HG02885 (cell line): ENCODE measurements at regions not wholly inside any gene's neighbourhood (a gene's known extent, or its start where the extent isn't known, plus 50 kb on each side); places are given as distances from the start of the nearest gene placed in this dataset.
A peak's percentile ranks its signal among the peaks of the same experiment; 100 is the strongest.

ENCODE experiments used
- ATAC-seq: cut with Tn5 transposase; IDR thresholded peaks from one replicate; pipeline ENCODE4 v1.9.1; 2021; ENCODE audit warnings: mild to moderate bottlenecking; ENCODE audit not compliant: unreplicated experiment, poor library complexity

- no peak for ATAC-seq
Measured at GRCh38 chr2:181764095-181764963, 84.0 kb upstream of the NEUROD1 start.

- ATAC-seq, result no peak
Measured at GRCh38 chr2:181766129-181766528, 85.8 kb upstream of the NEUROD1 start.

GRCh38 chr2:181770150-181770549 lies 89.8 kb upstream of the NEUROD1 start:
- no peak for ATAC-seq

GRCh38 chr2:181771356-181771755 lies 91.0 kb upstream of the NEUROD1 start:
- ATAC-seq, result no peak

GRCh38 chr2:181772334-181772733 lies 92.0 kb upstream of the NEUROD1 start:
- ATAC-seq, result no peak

- ATAC-seq, result no peak
Measured at GRCh38 chr2:181772777-181773176, 92.5 kb upstream of the NEUROD1 start.

- peak; percentile 78 for ATAC-seq
Measured at GRCh38 chr2:181774685-181775084, 94.4 kb upstream of the NEUROD1 start.

- ATAC-seq, result no peak
Measured at GRCh38 chr2:181776336-181776735, 96.0 kb upstream of the NEUROD1 start.

GRCh38 chr2:181777734-181778133 lies 97.4 kb upstream of the NEUROD1 start:
- ATAC-seq, result no peak

- no peak for ATAC-seq
Measured at GRCh38 chr2:181778621-181779201, 98.4 kb upstream of the NEUROD1 start.

- peak; percentile 37 for ATAC-seq
Measured at GRCh38 chr2:181779288-181780021, 99.1 kb upstream of the NEUROD1 start.

GRCh38 chr2:181780047-181780651 lies 99.8 kb upstream of the NEUROD1 start:
- ATAC-seq, result peak; percentile 21

GRCh38 chr2:181780657-181781056 lies 100.3 kb upstream of the NEUROD1 start:
- no peak for ATAC-seq

- ATAC-seq, result peak; percentile 54
Measured at GRCh38 chr2:181781078-181781786, 100.9 kb upstream of the NEUROD1 start.

GRCh38 chr2:181782660-181783059 lies 102.3 kb upstream of the NEUROD1 start:
- ATAC-seq, result no peak

GRCh38 chr2:181784556-181784955 lies 104.2 kb upstream of the NEUROD1 start:
- no peak for ATAC-seq

GRCh38 chr2:181785691-181786344 lies 105.5 kb upstream of the NEUROD1 start:
- no peak for ATAC-seq

- ATAC-seq, result no peak
Measured at GRCh38 chr2:181786371-181787228, 104.9 kb upstream of the ITPRID2 start.
